ELF-1 (cell line): ENCODE measurements at regions not wholly inside any gene's neighbourhood (a gene's known extent, or its start where the extent isn't known, plus 50 kb on each side); places are given as distances from the start of the nearest gene placed in this dataset.

Experiments
- DNase-seq: peaks from one replicate; pipeline ENCODE4 v3.0.0-alpha.2; 2016; ENCODE audit warnings: low read depth, low spot score

DNA sequence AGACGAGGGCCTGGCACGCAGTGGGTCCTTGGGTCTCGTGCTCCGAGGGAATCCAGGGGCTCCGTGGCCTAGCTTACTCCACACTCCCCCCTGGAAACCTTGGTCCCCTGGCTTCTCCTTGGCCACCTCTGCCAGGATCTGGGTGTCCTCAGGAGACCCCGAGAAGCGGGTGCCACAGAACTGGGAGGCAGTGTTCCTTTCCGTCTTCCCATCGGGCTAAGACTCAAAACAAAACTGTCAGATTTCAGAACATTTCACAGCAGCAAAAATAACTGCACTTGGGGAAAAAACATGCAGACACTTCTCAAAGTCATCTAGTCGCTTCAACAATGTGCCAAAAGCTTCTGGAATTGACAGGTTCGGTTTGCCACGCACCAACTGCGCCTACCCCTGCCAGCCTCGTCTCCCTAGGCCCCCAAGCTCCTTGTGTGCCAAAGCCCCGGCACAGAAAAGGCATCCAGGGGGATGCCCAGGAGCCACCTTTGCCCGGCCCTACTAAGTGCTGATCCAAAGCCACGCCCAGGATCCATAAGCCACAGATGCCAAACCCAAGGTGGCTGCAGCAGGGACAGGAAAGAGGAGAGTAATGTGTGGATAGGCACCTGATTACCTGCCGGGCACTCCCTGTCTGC is 58.4 kb upstream of the DIO3 start:
- DNase-seq: no peak

GRCh38 chr14:101503431-101504095 is 57.7 kb upstream of the DIO3 start:
- no peak for DNase-seq

DNA sequence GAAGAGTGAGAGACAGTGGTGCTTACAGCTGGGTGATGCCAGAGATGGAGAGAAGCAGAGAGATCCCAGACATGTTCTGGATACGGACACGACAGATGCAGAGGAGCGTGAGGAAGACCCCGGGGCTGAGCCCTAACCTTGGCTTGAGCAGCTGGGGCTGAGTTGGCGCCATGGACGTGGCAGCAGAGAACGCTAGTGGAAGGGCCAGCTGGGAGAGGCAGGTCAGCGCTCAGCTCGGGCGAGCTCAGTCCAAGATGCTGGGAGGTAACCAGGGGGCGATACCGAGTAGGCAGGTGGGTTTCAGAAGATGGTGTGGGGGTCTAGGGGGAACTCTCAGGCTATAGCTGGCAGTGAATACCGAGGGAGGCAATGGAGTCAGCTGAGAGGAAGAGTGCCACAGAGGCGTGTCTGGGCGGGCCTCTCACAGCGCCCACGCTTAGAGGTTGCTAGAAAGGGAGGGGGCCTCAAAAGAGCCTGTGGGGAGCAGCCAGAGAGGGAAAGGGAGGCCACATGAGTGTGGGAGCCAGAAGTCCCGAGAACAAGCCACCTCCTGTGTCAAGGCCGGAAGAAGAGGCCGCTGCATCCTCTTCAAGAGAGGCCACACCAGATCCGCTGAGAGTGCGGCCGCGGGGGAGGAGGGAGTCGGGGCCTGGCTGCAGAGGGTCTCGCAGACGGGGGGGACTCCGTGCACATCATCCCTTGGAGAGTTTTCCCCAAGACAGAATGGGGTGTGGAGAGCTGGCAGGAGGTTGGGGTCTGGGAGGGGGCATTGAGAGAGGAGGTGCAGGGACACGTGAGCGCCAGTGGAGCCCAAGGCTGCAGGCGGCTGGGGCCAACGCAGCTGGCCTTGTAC is 57.0 kb upstream of the DIO3 start:
- no peak for DNase-seq

GRCh38 chr14:101505236-101505970 is 55.9 kb upstream of the DIO3 start:
- DNase-seq: no peak

DNA sequence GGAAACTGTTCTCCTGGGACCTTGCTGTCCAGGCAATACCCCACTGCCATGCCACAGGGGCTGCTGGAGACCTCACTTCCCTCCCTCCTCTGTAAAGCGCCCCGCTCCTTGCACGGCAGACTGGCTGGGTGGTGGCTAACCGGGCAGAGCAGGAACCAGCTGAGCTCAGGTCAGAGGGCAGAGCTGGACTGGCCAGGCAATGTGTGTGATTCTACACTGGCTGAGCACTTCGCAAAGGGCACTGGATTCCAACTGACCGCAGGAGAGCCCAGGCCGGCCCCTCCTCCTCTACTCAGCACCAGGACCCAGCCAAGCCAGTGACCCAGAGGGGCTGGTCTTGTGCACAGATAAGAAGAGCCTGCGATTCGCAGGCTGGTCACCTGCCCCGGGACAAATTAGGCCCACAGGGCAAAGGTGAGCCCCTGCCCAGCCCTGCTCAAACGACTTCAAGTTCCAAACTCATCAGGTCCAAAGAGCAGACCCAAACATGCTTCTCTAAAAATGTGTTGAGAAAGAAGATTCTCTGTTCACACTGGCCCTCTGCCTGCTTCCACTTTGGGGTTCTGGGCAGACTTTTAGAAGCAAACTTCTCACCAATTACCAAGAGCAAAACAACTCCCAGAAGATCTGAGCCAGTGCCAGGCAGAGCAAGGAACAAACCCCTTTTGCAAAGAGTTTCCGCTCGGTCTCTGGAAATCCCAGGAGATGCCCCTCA is 54.9 kb upstream of the DIO3 start:
- DNase-seq: no peak

GRCh38 chr14:101506926-101507835 is 54.1 kb upstream of the DIO3 start:
- DNase-seq: no peak

DNA sequence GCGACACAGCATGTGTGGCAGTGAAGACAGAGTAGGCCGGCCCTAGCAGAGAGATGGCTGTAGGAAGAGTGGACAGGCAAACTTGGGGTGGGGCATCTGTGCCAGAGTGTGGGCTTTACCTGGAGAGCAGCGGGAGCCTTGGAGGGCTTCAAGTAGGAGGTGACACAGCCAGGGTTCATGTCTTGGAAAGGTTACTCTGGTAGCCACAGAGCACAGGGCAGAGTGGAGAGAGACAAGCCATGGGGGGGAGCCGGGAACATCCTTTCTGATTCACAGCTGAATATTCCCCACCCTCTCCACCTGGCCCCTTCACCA is 53.5 kb upstream of the DIO3 start:
- no peak for DNase-seq

DNA sequence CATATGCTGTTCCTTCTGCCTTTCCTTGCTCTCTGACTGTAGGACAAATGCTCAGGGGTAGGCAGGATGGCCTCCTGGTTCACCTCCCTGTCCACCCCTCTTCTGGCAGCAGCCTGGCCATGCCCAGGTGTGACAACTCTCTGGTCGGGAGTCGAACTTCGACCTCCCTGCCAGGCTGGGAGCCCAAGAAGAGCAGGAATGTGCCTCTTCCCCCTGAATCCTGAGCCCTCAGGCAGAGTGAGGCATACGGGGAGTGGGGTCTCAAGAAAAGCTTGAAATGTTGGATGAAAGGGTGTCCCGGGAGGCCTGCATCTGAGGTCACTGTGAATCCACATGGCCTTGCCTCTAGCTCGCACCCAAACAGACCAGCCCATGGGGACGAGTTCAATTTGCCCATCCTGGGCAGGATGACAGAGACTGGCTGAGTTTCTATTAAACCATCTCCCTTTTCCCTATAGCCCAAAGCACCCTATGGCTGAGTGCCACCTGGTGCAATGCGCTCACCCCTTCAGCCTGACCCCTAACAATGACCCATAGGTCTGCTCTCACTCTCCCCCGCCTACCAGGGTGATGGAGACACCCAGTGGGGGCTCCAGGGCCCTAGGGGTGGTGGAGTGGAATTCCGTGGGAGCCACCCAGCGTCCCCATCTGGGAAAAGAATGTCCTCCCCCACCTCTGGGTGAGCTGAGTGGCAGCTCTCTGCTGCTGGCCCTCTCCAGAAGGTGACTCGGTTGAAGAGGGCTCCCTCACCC is 52.9 kb upstream of the DIO3 start:
- DNase-seq: no peak

GRCh38 chr14:101508948-101509729 is 52.2 kb upstream of the DIO3 start:
- no peak for DNase-seq

GRCh38 chr14:101509730-101510371 is 51.4 kb upstream of the DIO3 start:
- DNase-seq: no peak

DNA sequence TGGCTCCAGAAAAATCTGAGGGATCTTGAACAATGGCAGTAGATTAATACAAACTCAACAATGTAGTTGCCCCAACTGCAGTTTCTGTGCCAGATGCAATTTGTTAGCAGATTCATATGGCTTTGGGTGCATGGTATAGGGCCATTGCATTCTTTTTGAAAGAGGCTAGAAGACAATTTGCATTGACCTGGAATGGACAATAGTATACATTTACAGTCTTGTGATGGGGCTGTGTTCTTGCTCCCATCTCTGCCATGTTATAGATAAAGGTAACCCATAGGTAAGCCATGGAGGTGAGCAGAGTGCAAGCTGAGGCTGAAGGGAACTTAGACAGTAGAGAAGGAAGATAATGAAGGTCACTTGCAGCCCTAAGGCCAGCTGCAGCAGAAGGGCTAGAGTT is 50.1 kb upstream of the DIO3 start:
- no peak for DNase-seq
